ENCODE measurements at regions not wholly inside any gene's neighbourhood (a gene's known extent, or its start where the extent isn't known, plus 50 kb on each side); places are given as distances from the start of the nearest gene placed in this dataset.

GRCh38 chr20:40477805-40478204 lies 211.2 kb downstream of the MAFB start:
- 68 to 70% methylated on average over 3 of the region's 3 CpGs for WGBS, 2 donors (ENCODE audit: low coverage in 1 of 2)

GRCh38 chr20:40476461-40476860 lies 212.6 kb downstream of the MAFB start:
- H3K4me3 ChIP-seq: no peak overlapping the region
- no peak for ATAC-seq
- TF ChIP-seq CTCF (IDR thresholded peaks at IDR 0.05): no peak
- no peak for TF ChIP-seq POLR2AphosphoS5 (IDR thresholded peaks at IDR 0.05)
- no peak overlapping the region for H3K27ac ChIP-seq
- WGBS, 2 donors (ENCODE audit: low coverage in 1 of 2): 80 to 92% methylated on average over 2 to 3 of the region's 3 CpGs
- H3K4me1 ChIP-seq: peaks cover 0 to 2% (median 0%) of the 10 kb centered on the region in 3 donors
- H3K36me3 ChIP-seq: no peaks in the 10 kb centered on the region
- H3K9me3 ChIP-seq: no peaks in the 10 kb centered on the region
- H3K27me3 ChIP-seq: no peaks in the 10 kb centered on the region

More at GRCh38 chr20:40477805-40478204, 211.2 kb downstream of the MAFB start:
- no peaks in the 10 kb centered on the region for H3K9me3 ChIP-seq
- no peak for ATAC-seq
- H3K27ac ChIP-seq: no peak overlapping the region
- H3K36me3 ChIP-seq: no peaks in the 10 kb centered on the region
- H3K4me1 ChIP-seq: no peaks in the 10 kb centered on the region
- no peaks in the 10 kb centered on the region for H3K27me3 ChIP-seq
- H3K4me3 ChIP-seq: no peak overlapping the region
- no peak for TF ChIP-seq POLR2A (IDR thresholded peaks at IDR 0.05)
- TF ChIP-seq POLR2AphosphoS5 (IDR thresholded peaks at IDR 0.05): no peak
- no peak for TF ChIP-seq CTCF (IDR thresholded peaks at IDR 0.05)
- no peak for TF ChIP-seq EP300 (IDR thresholded peaks at IDR 0.05)

DNA sequence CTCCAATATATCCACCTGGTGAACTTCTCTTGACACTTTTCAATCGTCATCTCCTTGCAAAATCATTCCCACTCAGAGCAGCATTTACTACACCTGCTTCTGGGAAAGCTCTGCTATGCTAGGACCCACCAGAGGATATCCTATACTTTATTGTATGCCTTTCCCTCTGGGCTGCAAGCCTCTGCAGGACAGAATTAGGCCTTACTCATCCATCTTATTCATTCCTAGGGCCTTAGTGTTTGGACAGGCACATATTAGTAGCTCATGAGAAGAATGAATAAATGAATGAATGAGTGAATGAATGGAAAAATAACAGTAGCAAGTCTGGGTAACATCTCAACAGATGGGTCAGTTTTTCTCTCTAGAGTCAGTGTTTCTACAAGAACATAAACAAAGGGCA lies 216.1 kb downstream of the MAFB start:
- no peak overlapping the region for H3K4me3 ChIP-seq
- no peaks in the 10 kb centered on the region for H3K27me3 ChIP-seq
- H3K36me3 ChIP-seq: no peaks in the 10 kb centered on the region
- no peak for ATAC-seq
- WGBS, 2 donors (ENCODE audit: low coverage in 1 of 2): 67 to 80% methylated on average over 1 of the region's 1 CpG
- H3K4me1 ChIP-seq: peaks cover 0 to 12% (median 0%) of the 10 kb centered on the region in 3 donors
- TF ChIP-seq POLR2AphosphoS5 (IDR thresholded peaks at IDR 0.05): no peak
- TF ChIP-seq POLR2A (IDR thresholded peaks at IDR 0.05): no peak
- TF ChIP-seq CTCF (IDR thresholded peaks at IDR 0.05): no peak
- no peak for TF ChIP-seq EP300 (IDR thresholded peaks at IDR 0.05)
- H3K27ac ChIP-seq: no peak overlapping the region
- H3K9me3 ChIP-seq: no peaks in the 10 kb centered on the region

DNA sequence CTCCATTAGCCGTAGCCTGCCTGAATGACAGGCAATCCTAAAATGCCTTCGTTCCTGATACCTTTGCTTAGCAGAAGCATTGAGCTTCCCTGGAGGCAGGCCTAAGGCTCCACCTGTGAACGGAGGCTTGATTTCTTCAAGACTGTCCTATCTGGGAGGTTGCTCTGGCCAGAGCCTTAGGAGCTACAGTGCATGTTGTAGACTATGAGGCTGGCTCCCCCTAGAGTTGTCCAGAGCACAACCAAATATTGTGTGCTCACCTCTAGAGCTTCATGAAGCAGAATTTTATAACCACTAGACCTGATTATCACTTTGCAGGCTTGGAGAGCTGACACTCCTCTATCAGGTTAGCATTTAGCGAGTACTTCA lies 217.8 kb downstream of the MAFB start:
- WGBS, 2 donors (ENCODE audit: low coverage in 1 of 2): 86% methylated on average over 2 of the region's 4 CpGs; no CpG with 5 or more reads in 1 of the 2 donors
- ATAC-seq: no peak
- H3K9me3 ChIP-seq: no peaks in the 10 kb centered on the region

More for the DNA sequence above, 217.8 kb downstream of the MAFB start:
- H3K27me3 ChIP-seq: no peaks in the 10 kb centered on the region
- TF ChIP-seq POLR2A (IDR thresholded peaks at IDR 0.05) (no peak), CTCF (IDR thresholded peaks at IDR 0.05) (no peak), POLR2AphosphoS5 (IDR thresholded peaks at IDR 0.05) (no peak), EP300 (IDR thresholded peaks at IDR 0.05) (no peak)
- H3K27ac ChIP-seq: peak overlapping the region in 3 of 4 donors; percentile 9 to 45 (median 41)
- no peak overlapping the region for H3K4me3 ChIP-seq
- H3K36me3 ChIP-seq: no peaks in the 10 kb centered on the region
- peaks cover 0 to 12% (median 0%) of the 10 kb centered on the region in 3 donors for H3K4me1 ChIP-seq
